LNCaP clone FGC (cell line): ENCODE measurements at regions not wholly inside any gene's neighbourhood (a gene's known extent, or its start where the extent isn't known, plus 50 kb on each side); places are given as distances from the start of the nearest gene placed in this dataset.
"Not testable (repeated sequence)": the region's sequence is repeated elsewhere in the genome, so short reads cannot be mapped to it uniquely, and the experiment has no call there.

Experiments used
- DNase-seq: peaks from one replicate; pipeline ENCODE4 v3.0.0-alpha.2; 2011; ENCODE audit warnings: low read depth
- H3K4me3 ChIP-seq: 2 replicates; pipeline ENCODE4 v1.5.1; 2011; ENCODE audit warnings: mild to moderate bottlenecking, low read depth, low read length, control low read depth
- TF ChIP-seq, protein P1 (sequence below): IDR thresholded peaks from 2 replicates; pipeline ENCODE4 v1.5.1; 2012; ENCODE audit warnings: mild to moderate bottlenecking; ENCODE audit not compliant: control insufficient read depth, insufficient read depth; ENCODE audit errors: extremely low read depth

DNA sequence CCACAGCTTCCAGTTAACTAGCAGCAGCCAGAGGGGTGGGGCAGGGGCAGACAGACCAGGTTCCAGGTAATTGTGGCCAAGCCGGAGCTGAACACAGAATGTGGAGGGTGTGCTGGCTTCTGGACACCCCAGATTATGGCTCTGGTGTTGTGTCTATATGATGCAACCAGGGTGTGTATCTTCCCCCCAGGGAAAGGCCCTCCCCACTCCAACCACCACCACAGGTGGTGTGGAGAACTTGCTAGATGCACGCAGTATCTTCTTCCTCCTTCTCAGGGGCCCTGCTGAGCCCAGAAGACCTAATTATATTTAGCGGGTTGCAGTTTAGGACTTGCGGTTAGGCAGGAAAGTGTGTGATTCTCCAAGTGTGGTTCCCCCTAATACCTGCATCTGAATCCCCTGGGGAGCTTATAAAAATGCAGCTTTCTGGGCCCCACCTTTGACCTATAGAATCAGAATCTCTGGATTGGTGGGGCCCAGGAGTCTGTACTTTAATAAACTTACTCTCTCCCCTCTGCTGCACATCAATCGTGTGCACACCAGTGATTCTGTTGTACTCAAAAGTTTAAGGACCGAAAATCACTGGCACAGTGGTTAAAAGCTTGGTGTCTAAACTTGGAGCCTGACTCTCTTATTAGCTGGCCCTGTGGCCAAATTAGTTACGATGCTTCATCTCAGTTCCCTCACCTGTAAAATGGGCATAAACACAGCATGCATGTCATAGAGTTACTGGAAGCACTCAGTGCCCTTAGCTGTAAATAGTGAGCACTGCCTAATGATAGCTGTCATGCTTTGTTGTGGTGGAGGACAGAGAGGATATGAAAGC, 379.1 kb upstream of the PROK2 start:
- no peak for DNase-seq
- no peak overlapping the region for H3K4me3 ChIP-seq

DNA sequence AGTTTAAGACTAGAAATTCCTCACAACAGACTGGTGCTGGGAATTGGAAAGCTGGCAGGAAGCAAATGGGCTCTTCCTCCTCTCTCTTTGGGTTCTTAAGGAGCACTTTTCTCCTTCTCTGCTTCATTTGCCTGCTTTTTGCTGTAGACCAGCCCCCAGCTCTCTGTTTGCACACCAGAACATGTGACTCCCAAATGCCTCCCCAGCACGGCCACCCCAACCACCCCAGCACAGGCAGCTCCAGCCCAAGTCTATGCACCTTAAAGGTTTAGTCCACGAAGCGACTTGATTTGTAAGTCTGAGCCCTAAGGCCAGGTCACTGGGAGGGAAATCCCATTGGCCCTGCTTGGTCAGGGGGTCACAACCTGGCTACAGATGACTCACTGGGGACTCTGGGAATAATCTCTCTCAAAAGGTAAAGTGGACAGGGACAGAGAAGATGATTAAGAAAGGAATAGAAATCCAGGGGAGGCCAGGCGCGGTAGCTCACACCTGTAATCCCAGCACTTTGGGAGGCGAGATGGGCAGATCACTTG, 377.8 kb upstream of the PROK2 start:
- no peak overlapping the region for H3K4me3 ChIP-seq
- TF ChIP-seq, protein P1, sequence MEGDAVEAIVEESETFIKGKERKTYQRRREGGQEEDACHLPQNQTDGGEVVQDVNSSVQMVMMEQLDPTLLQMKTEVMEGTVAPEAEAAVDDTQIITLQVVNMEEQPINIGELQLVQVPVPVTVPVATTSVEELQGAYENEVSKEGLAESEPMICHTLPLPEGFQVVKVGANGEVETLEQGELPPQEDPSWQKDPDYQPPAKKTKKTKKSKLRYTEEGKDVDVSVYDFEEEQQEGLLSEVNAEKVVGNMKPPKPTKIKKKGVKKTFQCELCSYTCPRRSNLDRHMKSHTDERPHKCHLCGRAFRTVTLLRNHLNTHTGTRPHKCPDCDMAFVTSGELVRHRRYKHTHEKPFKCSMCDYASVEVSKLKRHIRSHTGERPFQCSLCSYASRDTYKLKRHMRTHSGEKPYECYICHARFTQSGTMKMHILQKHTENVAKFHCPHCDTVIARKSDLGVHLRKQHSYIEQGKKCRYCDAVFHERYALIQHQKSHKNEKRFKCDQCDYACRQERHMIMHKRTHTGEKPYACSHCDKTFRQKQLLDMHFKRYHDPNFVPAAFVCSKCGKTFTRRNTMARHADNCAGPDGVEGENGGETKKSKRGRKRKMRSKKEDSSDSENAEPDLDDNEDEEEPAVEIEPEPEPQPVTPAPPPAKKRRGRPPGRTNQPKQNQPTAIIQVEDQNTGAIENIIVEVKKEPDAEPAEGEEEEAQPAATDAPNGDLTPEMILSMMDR = no peak
- DNase-seq = no peak

More for the DNA sequence above, 379.1 kb upstream of the PROK2 start:
- TF ChIP-seq, protein P1 = no peak

DNA sequence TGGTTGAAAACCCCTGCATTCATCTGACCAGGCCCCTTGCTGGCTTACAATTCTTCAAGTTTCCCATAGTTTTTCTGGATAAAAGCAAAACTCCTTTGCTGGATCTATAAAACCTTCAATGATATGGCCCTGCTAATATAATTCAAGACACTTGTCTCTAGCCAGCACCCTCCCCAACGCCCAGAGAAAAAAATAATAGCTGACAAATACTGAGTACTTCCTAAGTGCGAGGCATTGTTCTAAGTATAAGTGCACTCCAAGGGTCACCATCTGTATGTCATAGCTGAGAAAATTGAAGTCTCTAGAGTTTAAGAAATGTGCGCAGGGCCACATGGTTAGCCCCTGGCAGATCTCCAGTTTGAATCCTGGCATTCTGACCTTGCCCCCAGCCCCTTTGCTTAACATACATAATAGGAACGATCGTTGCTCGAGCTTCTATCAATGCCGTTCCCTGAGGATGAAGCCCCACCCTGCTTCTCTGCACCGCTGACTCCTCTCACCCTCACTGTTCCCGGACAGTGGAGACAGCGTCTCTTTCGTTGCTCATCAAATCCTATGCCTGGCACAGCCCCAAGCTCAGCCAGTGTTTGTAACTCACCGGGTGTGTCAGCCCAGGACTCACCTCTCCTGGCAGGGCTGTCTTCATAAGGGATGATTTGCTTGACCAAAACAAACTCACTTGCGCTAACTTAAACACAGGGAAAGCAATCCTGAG, 377.1 kb upstream of the PROK2 start:
- no peak overlapping the region for H3K4me3 ChIP-seq
- DNase-seq = peak; percentile 36

DNA sequence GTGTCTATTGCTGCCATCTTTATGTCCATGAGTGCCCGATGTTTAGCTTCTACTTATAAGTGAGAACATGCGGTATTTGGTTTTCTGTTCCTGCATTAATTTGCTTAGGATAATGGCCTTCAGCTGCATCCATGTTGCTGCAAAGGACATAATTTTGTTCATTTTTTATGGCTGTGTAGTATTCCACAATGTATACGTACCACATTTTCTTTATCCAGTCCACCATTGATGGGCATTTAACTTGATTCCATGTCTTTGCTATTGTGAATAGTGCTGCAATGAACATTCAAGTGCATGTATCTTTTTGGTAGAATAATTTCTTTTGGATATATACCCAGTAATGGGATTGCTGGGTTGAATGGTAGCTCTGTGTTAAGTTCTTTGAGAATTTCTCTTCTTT, 376.3 kb upstream of the PROK2 start:
- not testable (repeated sequence) for H3K4me3 ChIP-seq, DNase-seq

More for the DNA sequence above, 377.1 kb upstream of the PROK2 start:
- TF ChIP-seq, protein P1 = no peak

DNA sequence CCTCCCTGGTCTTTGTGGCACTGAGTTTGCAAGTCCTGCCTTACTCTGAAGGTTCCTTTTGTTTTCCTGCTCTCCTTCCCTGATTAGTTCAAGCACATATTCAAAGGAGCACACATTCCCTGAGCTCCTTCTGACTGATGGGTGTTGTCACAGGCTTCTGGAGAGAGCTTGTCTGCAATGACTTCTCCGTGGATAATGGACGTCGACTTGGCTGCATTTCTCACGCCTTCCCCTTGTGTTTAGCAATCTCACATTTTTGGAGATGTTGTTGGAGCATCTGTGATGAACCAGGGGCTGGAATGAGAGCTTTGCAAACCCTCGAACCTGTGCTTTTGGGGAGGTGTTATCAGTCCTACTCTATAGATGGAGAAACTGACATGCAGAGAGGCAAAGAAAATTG, 375.4 kb upstream of the PROK2 start:
- TF ChIP-seq, protein P1 = no peak
- H3K4me3 ChIP-seq = no peak overlapping the region
- no peak for DNase-seq

DNA sequence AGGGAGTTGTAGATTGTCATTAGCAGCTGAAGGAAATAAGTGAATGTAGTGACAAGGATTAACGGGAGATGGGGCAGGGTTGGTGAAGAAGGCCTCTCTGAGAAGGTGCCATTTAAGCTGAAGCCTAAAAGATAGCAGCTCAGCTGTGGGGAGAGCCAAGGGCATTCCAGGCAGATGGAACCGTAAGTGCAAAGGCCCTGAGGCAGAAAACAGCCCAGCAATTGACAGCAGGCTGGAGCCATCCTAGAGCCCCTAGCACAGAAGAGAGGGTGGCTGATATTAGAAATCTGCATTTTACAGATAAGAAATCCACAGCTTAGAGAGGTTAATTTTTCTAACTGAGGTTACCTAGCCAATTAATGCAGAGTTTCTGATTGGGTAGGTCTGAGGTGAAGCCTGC, 374.5 kb upstream of the PROK2 start:
- TF ChIP-seq, protein P1 = no peak
- H3K4me3 ChIP-seq = no peak overlapping the region

DNA sequence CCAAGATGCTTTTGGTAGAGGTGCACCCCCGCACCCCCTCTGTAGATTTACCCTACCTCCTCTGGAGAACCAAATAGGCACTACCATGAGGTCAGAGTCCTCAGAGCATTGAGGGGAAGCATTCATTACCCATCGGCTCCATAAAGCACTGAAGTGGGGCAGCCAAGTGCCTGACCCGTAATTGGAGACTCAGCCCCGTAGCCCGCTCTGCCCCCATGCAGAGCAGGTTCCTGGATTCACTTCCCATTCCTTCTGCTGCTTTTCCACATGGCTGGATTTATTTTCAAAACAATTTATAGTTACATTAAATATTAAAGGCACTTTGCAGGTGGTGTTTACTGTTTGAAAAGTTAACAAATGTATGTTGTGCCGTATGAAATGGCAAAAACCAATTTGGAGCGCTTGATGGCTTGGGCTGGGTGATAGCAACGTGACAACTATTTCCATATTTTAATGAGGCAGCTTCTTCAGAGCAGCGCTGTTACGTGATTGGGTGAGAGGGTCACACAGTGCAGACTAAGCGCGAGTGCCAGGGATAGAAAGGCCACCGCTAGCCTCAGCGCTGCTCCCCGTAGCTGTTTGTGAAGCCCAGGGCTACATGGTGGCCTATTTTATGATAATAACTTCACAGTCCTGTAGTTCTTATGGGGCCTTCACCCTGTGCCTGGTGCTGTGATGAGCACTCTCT, 373.8 kb upstream of the PROK2 start:
- TF ChIP-seq, protein P1 = no peak
- DNase-seq = no peak
- H3K4me3 ChIP-seq = no peak overlapping the region

More for the DNA sequence above, 374.5 kb upstream of the PROK2 start:
- no peak for DNase-seq
